ENCODE measurements at regions not wholly inside any gene's neighbourhood (a gene's known extent, or its start where the extent isn't known, plus 50 kb on each side); places are given as distances from the start of the nearest gene placed in this dataset.

- ATAC-seq (no peak), DNase-seq (no peak)
- H3K36me3 ChIP-seq (ENCODE audit: insufficient read depth in 1 of 2, low read depth in 1 of 2) = no peaks in the 10 kb centered on the region
Observed at GRCh38 chr11:116517584-116517983, 255.2 kb downstream of the BUD13 start.

GRCh38 chr11:116517077-116517476, 255.7 kb downstream of the BUD13 start:
- no peaks in the 10 kb centered on the region for H3K9me3 ChIP-seq
- H3K27me3 ChIP-seq (ENCODE audit: insufficient read depth in 3 of 3, low read length in 2 of 3) = peaks cover 0 to 4% (median 0%) of the 10 kb centered on the region in 3 donors
- 64 to 68% (median 65%) methylated on average over 4 of the region's 4 CpGs for WGBS, 3 donors
- H3K27ac ChIP-seq = no peak overlapping the region
- H3K4me3 ChIP-seq = no peak overlapping the region
- intact Hi-C loops (cut with DNase I) = no loop called here
- TF ChIP-seq CTCF (IDR thresholded peaks at IDR 0.05) = no peak
- no peaks in the 10 kb centered on the region for H3K4me1 ChIP-seq
- ATAC-seq (no peak), DNase-seq (no peak)
- H3K36me3 ChIP-seq (ENCODE audit: insufficient read depth in 1 of 2, low read depth in 1 of 2) = no peaks in the 10 kb centered on the region

More at GRCh38 chr11:116517584-116517983, 255.2 kb downstream of the BUD13 start:
- intact Hi-C loops (cut with DNase I) = no loop called here
- peaks cover 0 to 4% (median 0%) of the 10 kb centered on the region in 3 donors for H3K27me3 ChIP-seq (ENCODE audit: insufficient read depth in 3 of 3, low read length in 2 of 3)
- no peak overlapping the region for H3K27ac ChIP-seq
- H3K4me1 ChIP-seq = no peaks in the 10 kb centered on the region
- H3K4me3 ChIP-seq = no peak overlapping the region
- no peaks in the 10 kb centered on the region for H3K9me3 ChIP-seq
- no peak for TF ChIP-seq CTCF (IDR thresholded peaks at IDR 0.05)
- WGBS, 3 donors = 67 to 68% (median 68%) methylated on average over 6 of the region's 6 CpGs

GRCh38 chr11:116515664-116516184, 257.1 kb downstream of the BUD13 start:
- H3K27me3 ChIP-seq (ENCODE audit: insufficient read depth in 3 of 3, low read length in 2 of 3) = peaks cover 0 to 4% (median 2%) of the 10 kb centered on the region in 3 donors
- ATAC-seq (no peak), DNase-seq (no peak)
- WGBS, 3 donors = 55 to 58% (median 57%) methylated on average over 7 of the region's 7 CpGs
- H3K9me3 ChIP-seq = no peaks in the 10 kb centered on the region
- no peak overlapping the region for H3K27ac ChIP-seq
- no peak for TF ChIP-seq CTCF (IDR thresholded peaks at IDR 0.05)
- no peaks in the 10 kb centered on the region for H3K4me1 ChIP-seq
- intact Hi-C loops (cut with DNase I) = no loop called here
- no peak overlapping the region for H3K4me3 ChIP-seq
- H3K36me3 ChIP-seq (ENCODE audit: insufficient read depth in 1 of 2, low read depth in 1 of 2) = no peaks in the 10 kb centered on the region

GRCh38 chr11:116513894-116514293, 258.9 kb downstream of the BUD13 start:
- WGBS, 3 donors = 52 to 61% (median 53%) methylated on average over 8 of the region's 8 CpGs
- TF ChIP-seq CTCF (IDR thresholded peaks at IDR 0.05) = no peak
- Histone ChIP-seq H3K36me3 (ENCODE audit: insufficient read depth in 1 of 2, low read depth in 1 of 2) (no peaks in the 10 kb centered on the region), H3K27ac (no peak overlapping the region), H3K4me1 (no peaks in the 10 kb centered on the region), H3K27me3 (ENCODE audit: insufficient read depth in 3 of 3, low read length in 2 of 3) (peaks cover 0 to 4% (median 2%) of the 10 kb centered on the region in 3 donors), H3K9me3 (no peaks in the 10 kb centered on the region), H3K4me3 (no peak overlapping the region)
- intact Hi-C loops (cut with DNase I) = no loop called here
- DNase-seq = no peak
- ATAC-seq = no peak

GRCh38 chr11:116513278-116513823, 259.4 kb downstream of the BUD13 start:
- DNase-seq (no peak), ATAC-seq (no peak)
- Histone ChIP-seq H3K36me3 (ENCODE audit: insufficient read depth in 1 of 2, low read depth in 1 of 2) (no peaks in the 10 kb centered on the region), H3K4me3 (no peak overlapping the region), H3K4me1 (no peaks in the 10 kb centered on the region), H3K9me3 (no peaks in the 10 kb centered on the region), H3K27me3 (ENCODE audit: insufficient read depth in 3 of 3, low read length in 2 of 3) (peaks cover 0 to 6% (median 4%) of the 10 kb centered on the region in 3 donors), H3K27ac (no peak overlapping the region)
- TF ChIP-seq CTCF (IDR thresholded peaks at IDR 0.05) = no peak
- WGBS, 3 donors = 56 to 63% (median 59%) methylated on average over 8 of the region's 8 CpGs
- intact Hi-C loops (cut with DNase I) = no loop called here
